ENCODE measurements at regions not wholly inside any gene's neighbourhood (a gene's known extent, or its start where the extent isn't known, plus 50 kb on each side); places are given as distances from the start of the nearest gene placed in this dataset.

- TF ChIP-seq CTCF (IDR thresholded peaks at IDR 0.05 in 2 of 3, conservative IDR thresholded peaks at IDR 0.05 in 1 of 3; ENCODE audit: borderline replicate concordance in 1 of 3, insufficient read depth in 1 of 3, low read depth in 2 of 3, low read length in 2 of 3) (no peak), POLR2A (IDR thresholded peaks at IDR 0.05; ENCODE audit: borderline replicate concordance, extremely low read depth, insufficient read depth, insufficient read length) (no peak), ZFX (IDR thresholded peaks at IDR 0.05) (no peak), SRF (IDR thresholded peaks at IDR 0.05; ENCODE audit: low read depth) (no peak)
Observed at GRCh38 chr6:137357263-137357947, 136.8 kb downstream of the OLIG3 start.
